Mucosa of descending colon (tissue), 3 donors: ENCODE measurements at regions not wholly inside any gene's neighbourhood (a gene's known extent, or its start where the extent isn't known, plus 50 kb on each side); places are given as distances from the start of the nearest gene placed in this dataset.
"Not testable (repeated sequence)": the region's sequence is repeated elsewhere in the genome, so short reads cannot be mapped to it uniquely, and the experiment has no call there.

Source experiments
- ATAC-seq: fragments of 200-7000 bp; cut with Tn5 transposase; one replicate; pipeline ENCODE4 v1.9.1; 2020; ENCODE audit warnings: mild to moderate bottlenecking, moderate library complexity
- DNase-seq, 3 donors: peaks; one replicate each; pipeline ENCODE4 v3.0.0-alpha.2; 2020
- H3K36me3 ChIP-seq: fragments of 200-600 bp; one replicate; pipeline ENCODE4 v1.8.0; 2021; ENCODE audit warnings: low read depth, mild to moderate bottlenecking
- H3K4me1 ChIP-seq: fragments of 200-600 bp; one replicate; pipeline ENCODE4 v1.8.0; 2021; ENCODE audit warnings: low read depth, mild to moderate bottlenecking
- H3K4me3 ChIP-seq: fragments of 200-600 bp; one replicate; pipeline ENCODE4 v1.8.0; 2021; ENCODE audit warnings: mild to moderate bottlenecking
- H3K9me3 ChIP-seq: fragments of 200-600 bp; one replicate; pipeline ENCODE4 v1.8.0; 2021; ENCODE audit warnings: mild to moderate bottlenecking
- CTCF ChIP-seq: fragments of 200-600 bp; IDR thresholded peaks from one replicate; pipeline ENCODE4 v1.8.0; 2022; ENCODE audit warnings: antibody characterized with exemption, mild to moderate bottlenecking
- intact Hi-C, 2 donors: fragments of 100-400 bp; cut with DNase I in 1 of 2; cut with micrococcal nuclease in 1 of 2; formaldehyde crosslinking; loops; one replicate each; pipeline versions ENCODE4 v1.11.0 to v1.11.1; 2022; cut with DNase I, micrococcal nuclease
- donor health status: DM: no; HTN: no; CAD: no; lungs with moderate emphysema.
- donor health status: DM: no; HTN: no; CAD: no.
- donor health status: DM: no; HTN: yes; CAD: no.

- DNase-seq, result no peak
- TF ChIP-seq CTCF, result no peak
Measured at GRCh38 chr11:81963018-81963417, 770.6 kb downstream of the FAM181B start.

DNA sequence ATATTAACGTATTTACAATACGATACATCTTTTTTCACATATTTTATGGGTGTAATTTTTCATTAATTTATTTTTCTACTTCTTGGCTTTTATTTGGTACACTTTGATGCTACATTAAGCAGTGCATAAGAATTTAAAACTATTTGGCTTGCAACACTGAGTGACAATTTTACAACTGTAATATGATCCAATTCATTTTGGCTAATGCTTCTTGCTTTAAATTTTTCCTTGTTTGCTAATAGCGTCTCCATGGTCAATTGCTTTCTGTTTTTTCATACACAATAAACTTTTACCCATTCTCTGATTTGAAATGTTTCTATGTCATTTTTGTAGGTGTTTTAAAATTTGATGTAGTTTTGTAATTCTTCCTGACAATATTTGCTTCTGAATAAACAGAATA lies 773.2 kb downstream of the FAM181B start:
- Histone ChIP-seq H3K4me1 (no peaks in the 10 kb centered on the region), H3K36me3 (no peaks in the 10 kb centered on the region), H3K4me3 (no peak overlapping the region), H3K9me3 (no peaks in the 10 kb centered on the region)
- no peak for TF ChIP-seq CTCF
- DNase-seq (no peak), ATAC-seq (no peak)
- intact Hi-C loops, result no loop called here

More at GRCh38 chr11:81963018-81963417, 770.6 kb downstream of the FAM181B start:
- H3K9me3 ChIP-seq, result no peaks in the 10 kb centered on the region
- no peaks in the 10 kb centered on the region for H3K36me3 ChIP-seq
- H3K4me3 ChIP-seq, result no peak overlapping the region
- no peak for ATAC-seq
- intact Hi-C loops, result no loop called here
- H3K4me1 ChIP-seq, result no peaks in the 10 kb centered on the region

GRCh38 chr11:81959341-81959740 lies 774.3 kb downstream of the FAM181B start:
- TF ChIP-seq CTCF, result no peak
- no peaks in the 10 kb centered on the region for H3K4me1 ChIP-seq
- intact Hi-C loops, result no loop called here
- no peaks in the 10 kb centered on the region for H3K36me3 ChIP-seq
- no peak for DNase-seq
- H3K4me3 ChIP-seq, result no peak overlapping the region
- no peak for ATAC-seq
- H3K9me3 ChIP-seq, result no peaks in the 10 kb centered on the region

- intact Hi-C loops, H3K9me3 ChIP-seq, DNase-seq, H3K4me3 ChIP-seq, H3K4me1 ChIP-seq, H3K36me3 ChIP-seq, ATAC-seq: not testable (repeated sequence)
Measured at GRCh38 chr11:81954301-81954700, 779.4 kb downstream of the FAM181B start.

GRCh38 chr11:81946831-81947230 lies 786.8 kb downstream of the FAM181B start:
- no peaks in the 10 kb centered on the region for H3K36me3 ChIP-seq
- H3K4me3 ChIP-seq, result no peak overlapping the region
- H3K9me3 ChIP-seq, result no peaks in the 10 kb centered on the region
- no peak for ATAC-seq
- no peak for DNase-seq
- TF ChIP-seq CTCF, result no peak
- intact Hi-C loops, result no loop called here
- no peaks in the 10 kb centered on the region for H3K4me1 ChIP-seq

DNA sequence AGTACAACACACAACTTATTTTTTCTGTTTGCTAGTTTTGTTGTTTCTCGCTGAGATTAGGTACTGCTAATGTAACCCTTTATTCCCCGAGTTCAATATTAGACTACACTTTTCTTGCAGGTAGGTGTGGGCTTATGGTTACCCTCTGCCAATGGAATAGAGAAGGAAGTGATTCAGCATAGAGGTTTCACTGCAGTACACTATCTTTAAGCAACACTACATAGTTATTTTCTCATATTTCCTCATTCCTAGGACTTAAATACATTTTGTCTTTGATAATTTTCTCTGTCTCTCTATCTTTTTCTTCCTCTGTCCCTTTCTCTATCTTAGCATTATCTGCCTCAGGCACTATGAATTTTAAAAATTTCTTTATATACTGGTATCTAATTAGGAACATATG lies 791.0 kb downstream of the FAM181B start:
- TF ChIP-seq CTCF, result no peak
- Histone ChIP-seq H3K4me3 (no peak overlapping the region), H3K9me3 (no peaks in the 10 kb centered on the region), H3K36me3 (no peaks in the 10 kb centered on the region), H3K4me1 (no peaks in the 10 kb centered on the region)
- intact Hi-C loops, result no loop called here
- ATAC-seq, result no peak
- DNase-seq, result no peak
